SK-N-SH (cell line): ENCODE measurements at regions not wholly inside any gene's neighbourhood (a gene's known extent, or its start where the extent isn't known, plus 50 kb on each side); places are given as distances from the start of the nearest gene placed in this dataset.

Experiments
- CTCF ChIA-PET: fragments of 300-600, 350-600 bp; formaldehyde crosslinking; extraction: SDS; loops from one replicate; lab custom pipeline; 2021; lab: Yijun Ruan, JAX
- POLR2A ChIA-PET: fragments of 350-600 bp; sonication (Branson Sonifier 250); formaldehyde crosslinking; extraction: SDS; loops from one replicate; lab custom pipeline; 2020; ENCODE audit warnings: antibody characterized with exemption, inconsistent platforms; lab: Yijun Ruan, JAX
- DNase-seq: peaks from one replicate; pipeline ENCODE4 v3.0.0; 2012
- H2AFZ ChIP-seq: fragments of 200-600 bp; sonication (generic); 2 replicates; pipeline ENCODE4 v1.8.1; 2016; ENCODE audit warnings: antibody characterized with exemption, mild to moderate bottlenecking, low read depth
- H3F3A ChIP-seq: fragments of 200-600 bp; sonication (generic); replicated peaks from 2 replicates; pipeline ENCODE3; 2016; ENCODE audit warnings: antibody characterized with exemption, mild to moderate bottlenecking; ENCODE audit not compliant: insufficient read depth
- H3K27ac ChIP-seq, 2 experiments: fragments of 200-500 bp in 1 of 2; fragments of 200-600 bp in 1 of 2; sonication (Bioruptor generic) in 1 of 2; sonication (generic), shearing (Covaris generic) in 1 of 2; 2 replicates each; pipeline versions ENCODE4 v1.5.1 to v1.6.1; 2014 to 2016; ENCODE audit warnings: low read depth in 2 of 2, inconsistent platforms in 1 of 2, low read length in 1 of 2, mild to moderate bottlenecking in 1 of 2, mixed read lengths in 1 of 2
- H3K27me3 ChIP-seq: fragments of 200-600 bp; sonication (generic), shearing (Covaris generic); 2 replicates; pipeline ENCODE4 v1.6.1; 2016; ENCODE audit warnings: mixed run types; ENCODE audit not compliant: insufficient read depth
- H3K36me3 ChIP-seq, 2 experiments: fragments of 200-500 bp in 1 of 2; fragments of 200-600 bp in 1 of 2; sonication (Bioruptor generic) in 1 of 2; sonication (generic) in 1 of 2; replicated peaks in 1 of 2; 2 replicates each; pipeline versions ENCODE3 to v1.5.1; 2014 to 2016; ENCODE audit warnings: low read length in 1 of 2, mild to moderate bottlenecking in 1 of 2; ENCODE audit not compliant: insufficient read depth in 2 of 2, control insufficient read depth in 1 of 2
- H3K4me1 ChIP-seq, 2 experiments: fragments of 200-500 bp in 1 of 2; fragments of 200-600 bp in 1 of 2; sonication (Bioruptor generic) in 1 of 2; sonication (generic), shearing (Covaris generic) in 1 of 2; 2 replicates each; pipeline versions ENCODE4 v1.5.1 to v1.6.1; 2014 to 2016; ENCODE audit warnings: low read depth in 1 of 2, low read length in 1 of 2, mixed run types in 1 of 2; ENCODE audit not compliant: insufficient read depth in 2 of 2, control insufficient read depth in 1 of 2
- H3K4me2 ChIP-seq: fragments of 200-600 bp; sonication (generic), shearing (Covaris generic); 2 replicates; pipeline ENCODE4 v1.6.1; 2017; ENCODE audit warnings: mixed run types
- H3K4me3 ChIP-seq, 2 experiments: fragments of 200-500 bp in 1 of 2; fragments of 200-600 bp in 1 of 2; sonication (Bioruptor generic) in 1 of 2; sonication (generic), shearing (Covaris generic) in 1 of 2; 2 replicates each; pipeline versions ENCODE4 v1.5.1 to v1.8.1; 2014 to 2016; ENCODE audit warnings: low read depth in 2 of 2, inconsistent platforms in 1 of 2, low read length in 1 of 2, mild to moderate bottlenecking in 1 of 2, mixed read lengths in 1 of 2, moderate library complexity in 1 of 2
- H3K79me2 ChIP-seq: fragments of 200-600 bp; sonication (generic); 2 replicates; pipeline ENCODE4 v1.8.1; 2017; ENCODE audit warnings: mild to moderate bottlenecking; ENCODE audit not compliant: insufficient read depth
- H3K9ac ChIP-seq: fragments of 200-600 bp; sonication (generic); 2 replicates; pipeline ENCODE4 v1.6.1; 2017; ENCODE audit warnings: mixed run types
- H3K9me2 ChIP-seq: fragments of 200-600 bp; sonication (generic); 2 replicates; pipeline ENCODE4 v1.6.1; 2017; ENCODE audit warnings: mixed run types
- H3K9me3 ChIP-seq: fragments of 200-600 bp; sonication (generic); 2 replicates; pipeline ENCODE4 v1.6.1; 2017; ENCODE audit warnings: mixed run types, mild to moderate bottlenecking, moderate library complexity
- H4K20me1 ChIP-seq: fragments of 200-600 bp; sonication (generic); 2 replicates; pipeline ENCODE4 v1.6.1; 2017; ENCODE audit warnings: mild to moderate bottlenecking, mixed run types; ENCODE audit not compliant: insufficient read depth
- CHD2 ChIP-seq: fragments of 150-350 bp; IDR thresholded peaks from 2 replicates; pipeline ENCODE4 v1.6.1; 2018; ENCODE audit warnings: low read length; ENCODE audit not compliant: partially characterized antibody
- EP300 ChIP-seq, 2 experiments: IDR thresholded peaks; 2 replicates each; pipeline versions ENCODE4 v1.4.0 to v1.6.1; 2012; ENCODE audit warnings: borderline replicate concordance in 1 of 2, low read depth in 1 of 2, low read length in 1 of 2
- EZH2phosphoT487 ChIP-seq: fragments of 200-600 bp; sonication (generic); IDR thresholded peaks from 2 replicates; pipeline ENCODE4 v1.6.1; 2017; ENCODE audit warnings: low read depth, mixed run types, mild to moderate bottlenecking, antibody characterized with exemption, moderate library complexity, borderline replicate concordance
- FOSL2 ChIP-seq: IDR thresholded peaks from 2 replicates; pipeline ENCODE4 v1.4.0; 2012; ENCODE audit warnings: low read depth, mild to moderate bottlenecking, moderate library complexity, borderline replicate concordance
- FOXJ3 ChIP-seq: sonication (generic); formaldehyde crosslinking; IDR thresholded peaks from 2 replicates; pipeline ENCODE4 v1.5.1; 2020; ENCODE audit warnings: mild to moderate bottlenecking, missing genetic modification reagents
- GABPA ChIP-seq: IDR thresholded peaks from 2 replicates; pipeline ENCODE4 v1.4.0; 2012; ENCODE audit warnings: low read depth, mild to moderate bottlenecking
- GATA2 ChIP-seq: sonication (generic); formaldehyde crosslinking; IDR thresholded peaks from 2 replicates; pipeline ENCODE4 v1.5.0; 2020; ENCODE audit warnings: mild to moderate bottlenecking, missing genetic modification reagents
- JUND ChIP-seq: IDR thresholded peaks from 2 replicates; pipeline ENCODE4 v1.4.0; 2012
- MEF2A ChIP-seq: IDR thresholded peaks from 2 replicates; pipeline ENCODE4 v1.4.0; 2012; ENCODE audit warnings: low read depth, borderline replicate concordance
- MXI1 ChIP-seq: IDR thresholded peaks from 2 replicates; pipeline ENCODE4 v1.6.1; 2012; ENCODE audit warnings: mild to moderate bottlenecking, low read depth, low read length, improper control_type of control experiment
- NFIC ChIP-seq: IDR thresholded peaks from 2 replicates; pipeline ENCODE4 v1.4.0; 2012; ENCODE audit warnings: borderline replicate concordance
- NRF1 ChIP-seq: IDR thresholded peaks from 2 replicates; pipeline ENCODE4 v1.6.1; 2012; ENCODE audit warnings: low read depth, mild to moderate bottlenecking, low read length
- RCOR1 ChIP-seq: fragments of 150-350 bp; IDR thresholded peaks from 2 replicates; pipeline ENCODE4 v1.6.1; 2017; ENCODE audit warnings: antibody characterized with exemption, low read length
- RXRA ChIP-seq: IDR thresholded peaks from 2 replicates; pipeline ENCODE4 v1.4.0; 2012; ENCODE audit warnings: low read depth, mild to moderate bottlenecking, borderline replicate concordance
- SIN3A ChIP-seq: IDR thresholded peaks from 2 replicates; pipeline ENCODE4 v1.6.1; 2012; ENCODE audit warnings: low read depth, mild to moderate bottlenecking, low read length, moderate library complexity, borderline replicate concordance
- TAF1 ChIP-seq: IDR thresholded peaks from 2 replicates; pipeline ENCODE4 v1.6.1; 2012; ENCODE audit warnings: low read depth, mild to moderate bottlenecking, low read length, moderate library complexity, borderline replicate concordance
- TCF12 ChIP-seq: IDR thresholded peaks from 2 replicates; pipeline ENCODE4 v1.4.0; 2012
- WGBS: methylation state at CpG from one replicate; pipeline ENCODE4 v1.1.6; 2017; ENCODE audit warnings: low lambda C conversion rate; 5-methylcytosine and 5-hydroxymethylcytosine counted together
- TF ChIP-seq, protein P1 (sequence below): IDR thresholded peaks from 2 replicates; pipeline ENCODE4 v1.4.0; 2012; ENCODE audit warnings: low read depth
- TF ChIP-seq, protein P2 (sequence below): IDR thresholded peaks from 2 replicates; pipeline ENCODE4 v1.4.0; 2012; ENCODE audit warnings: low read depth, borderline replicate concordance
- TF ChIP-seq, protein P3 (sequence below): fragments of 200-600 bp; sonication (generic); IDR thresholded peaks from 2 replicates; pipeline ENCODE4 v1.6.1; 2017; ENCODE audit warnings: antibody characterized with exemption, mild to moderate bottlenecking, moderate library complexity
- TF ChIP-seq, protein P4 (sequence below): IDR thresholded peaks from 2 replicates; pipeline ENCODE4 v1.4.0; 2012; ENCODE audit warnings: low read depth, borderline replicate concordance

DNA sequence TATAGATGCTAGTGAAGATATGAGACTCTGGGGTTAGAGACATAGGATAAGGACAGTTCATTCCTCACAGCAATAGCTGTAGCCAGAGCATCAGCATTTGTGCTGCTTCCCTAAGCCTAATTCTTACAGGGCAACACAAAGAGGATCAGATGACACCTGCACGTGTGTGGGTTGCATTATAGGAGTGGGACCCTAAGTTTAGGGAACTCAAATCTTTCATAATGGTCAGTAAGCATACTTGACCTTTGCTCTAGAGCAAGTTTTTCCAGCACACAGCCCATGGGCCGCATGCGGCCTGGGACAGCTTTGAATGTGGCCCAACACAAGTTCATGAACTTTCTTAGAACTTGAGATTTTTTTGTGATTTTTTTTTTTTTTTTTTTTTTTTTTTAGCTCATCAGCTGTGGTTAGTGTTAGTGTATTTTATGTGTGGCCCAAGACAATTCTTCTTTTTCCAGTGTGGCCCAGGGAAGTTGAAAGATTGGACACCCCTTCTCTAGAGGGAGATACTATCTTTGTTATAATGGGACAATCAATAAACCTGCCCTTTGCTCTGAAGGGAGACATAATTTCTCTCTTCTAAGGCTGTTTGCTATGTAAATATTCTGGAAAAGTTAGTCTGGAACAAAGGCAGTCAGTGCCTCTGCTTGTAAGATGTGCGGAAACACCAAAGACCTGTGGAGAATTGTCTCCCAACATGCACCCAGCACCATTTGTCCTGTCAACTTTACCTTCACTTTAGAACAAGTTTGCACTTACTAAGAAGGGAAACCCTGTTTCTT, 650.2 kb downstream of the ZNF674 start:
- H3K4me1 ChIP-seq, result no peaks in the 10 kb centered on the region
- no peak overlapping the region for H3K4me3 ChIP-seq
- H3K9me2 ChIP-seq, result no peaks in the 10 kb centered on the region
- no peak overlapping the region for H2AFZ ChIP-seq
- no peak for DNase-seq
- H4K20me1 ChIP-seq, result no peaks in the 10 kb centered on the region
- ChIA-PET POLR2A (no interaction called here), CTCF (no interaction called here)
- no peaks in the 10 kb centered on the region for H3F3A ChIP-seq
- H3K27ac ChIP-seq, result no peak overlapping the region
- no peaks in the 10 kb centered on the region for H3K9me3 ChIP-seq
- 33% methylated on average over 4 of the region's 4 CpGs for WGBS
- H3K79me2 ChIP-seq, result no peaks in the 10 kb centered on the region
- no peaks in the 10 kb centered on the region; the same call in 1 of the 2 replicates for H3K27me3 ChIP-seq
- H3K4me2 ChIP-seq, result no peak overlapping the region
- TF ChIP-seq EP300 (IDR thresholded peaks at IDR 0.05; ENCODE audit: borderline replicate concordance in 1 of 2, low read depth in 1 of 2, low read length in 1 of 2), result no peak
- no peak for TF ChIP-seq GATA2
- no peak for TF ChIP-seq RXRA
- TF ChIP-seq NFIC, result no peak
- TF ChIP-seq, protein P1, sequence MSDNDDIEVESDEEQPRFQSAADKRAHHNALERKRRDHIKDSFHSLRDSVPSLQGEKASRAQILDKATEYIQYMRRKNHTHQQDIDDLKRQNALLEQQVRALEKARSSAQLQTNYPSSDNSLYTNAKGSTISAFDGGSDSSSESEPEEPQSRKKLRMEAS, result no peak
- TF ChIP-seq, protein P2, sequence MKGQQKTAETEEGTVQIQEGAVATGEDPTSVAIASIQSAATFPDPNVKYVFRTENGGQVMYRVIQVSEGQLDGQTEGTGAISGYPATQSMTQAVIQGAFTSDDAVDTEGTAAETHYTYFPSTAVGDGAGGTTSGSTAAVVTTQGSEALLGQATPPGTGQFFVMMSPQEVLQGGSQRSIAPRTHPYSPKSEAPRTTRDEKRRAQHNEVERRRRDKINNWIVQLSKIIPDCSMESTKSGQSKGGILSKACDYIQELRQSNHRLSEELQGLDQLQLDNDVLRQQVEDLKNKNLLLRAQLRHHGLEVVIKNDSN, result no peak
- no peak for TF ChIP-seq MXI1
- TF ChIP-seq RCOR1, result no peak
- no peak for TF ChIP-seq JUND
- TF ChIP-seq FOXJ3 (CRISPR knock-in tag), result no peak
- no peak for TF ChIP-seq TCF12
- no peak for TF ChIP-seq TAF1
- TF ChIP-seq, protein P3, sequence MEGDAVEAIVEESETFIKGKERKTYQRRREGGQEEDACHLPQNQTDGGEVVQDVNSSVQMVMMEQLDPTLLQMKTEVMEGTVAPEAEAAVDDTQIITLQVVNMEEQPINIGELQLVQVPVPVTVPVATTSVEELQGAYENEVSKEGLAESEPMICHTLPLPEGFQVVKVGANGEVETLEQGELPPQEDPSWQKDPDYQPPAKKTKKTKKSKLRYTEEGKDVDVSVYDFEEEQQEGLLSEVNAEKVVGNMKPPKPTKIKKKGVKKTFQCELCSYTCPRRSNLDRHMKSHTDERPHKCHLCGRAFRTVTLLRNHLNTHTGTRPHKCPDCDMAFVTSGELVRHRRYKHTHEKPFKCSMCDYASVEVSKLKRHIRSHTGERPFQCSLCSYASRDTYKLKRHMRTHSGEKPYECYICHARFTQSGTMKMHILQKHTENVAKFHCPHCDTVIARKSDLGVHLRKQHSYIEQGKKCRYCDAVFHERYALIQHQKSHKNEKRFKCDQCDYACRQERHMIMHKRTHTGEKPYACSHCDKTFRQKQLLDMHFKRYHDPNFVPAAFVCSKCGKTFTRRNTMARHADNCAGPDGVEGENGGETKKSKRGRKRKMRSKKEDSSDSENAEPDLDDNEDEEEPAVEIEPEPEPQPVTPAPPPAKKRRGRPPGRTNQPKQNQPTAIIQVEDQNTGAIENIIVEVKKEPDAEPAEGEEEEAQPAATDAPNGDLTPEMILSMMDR, result no peak
- TF ChIP-seq, all 33 proteins: peak for 0
- Histone ChIP-seq H3K9ac (no peak overlapping the region), H3K36me3 (no peaks in the 10 kb centered on the region)

DNA sequence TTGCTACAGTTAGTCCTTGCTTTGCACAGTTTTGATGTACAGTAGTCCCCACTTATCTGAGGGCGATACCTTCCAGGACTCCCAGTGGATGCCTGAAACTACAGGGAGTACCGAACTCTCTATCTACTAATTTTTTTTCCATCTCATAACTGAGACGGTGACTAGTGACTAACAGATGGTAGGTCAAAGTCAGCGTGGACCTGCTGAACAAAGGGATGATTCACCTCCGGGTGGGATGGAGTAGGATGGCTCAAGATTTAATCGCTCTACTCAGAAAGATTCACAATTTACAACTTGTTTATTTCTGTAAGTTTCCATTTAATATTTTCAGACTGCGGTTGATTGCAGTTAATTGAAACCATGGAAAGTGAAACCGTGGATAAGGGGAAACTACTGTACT, 655.8 kb downstream of the ZNF674 start:
- Histone ChIP-seq H3K4me2 (peak overlapping the region; percentile 31; the same call in 1 of the 2 replicates), H3K27ac (peak overlapping the region in 1 of 2 experiments; percentile 32; a peak in 1 of 4 replicates)

More for the DNA sequence above, 655.8 kb downstream of the ZNF674 start:
- 0 out of 2 replicates have a peak overlapping the region, but pooled peaks have one; percentile 36 for H2AFZ ChIP-seq
- DNase-seq, result no peak
- H3F3A ChIP-seq, result no peaks in the 10 kb centered on the region
- 8% methylated on average over 8 of the region's 8 CpGs for WGBS
- no peak overlapping the region for H3K9ac ChIP-seq
- no peaks in the 10 kb centered on the region for H3K79me2 ChIP-seq
- H3K9me3 ChIP-seq, result no peaks in the 10 kb centered on the region
- POLR2A ChIA-PET, result no interaction called here
- H3K4me1 ChIP-seq, result no peaks in the 10 kb centered on the region
- CTCF ChIA-PET, result no interaction called here
- no peaks in the 10 kb centered on the region for H3K36me3 ChIP-seq
- no peaks in the 10 kb centered on the region for H3K9me2 ChIP-seq
- H4K20me1 ChIP-seq, result no peaks in the 10 kb centered on the region
- TF ChIP-seq, protein P1, result no peak
- TF ChIP-seq CHD2, result no peak
- no peak for TF ChIP-seq NRF1
- TF ChIP-seq SIN3A, result no peak
- no peak for TF ChIP-seq EP300 (IDR thresholded peaks at IDR 0.05; ENCODE audit: borderline replicate concordance in 1 of 2, low read depth in 1 of 2, low read length in 1 of 2)
- TF ChIP-seq MEF2A, result no peak
- TF ChIP-seq TCF12, result peak; percentile 56
- TF ChIP-seq FOSL2, result peak; percentile 60; the same call in 1 of the 2 replicates
- 0 out of 2 replicates have a peak, but pooled peaks have one; percentile 23 for TF ChIP-seq JUND
- TF ChIP-seq, protein P4, sequence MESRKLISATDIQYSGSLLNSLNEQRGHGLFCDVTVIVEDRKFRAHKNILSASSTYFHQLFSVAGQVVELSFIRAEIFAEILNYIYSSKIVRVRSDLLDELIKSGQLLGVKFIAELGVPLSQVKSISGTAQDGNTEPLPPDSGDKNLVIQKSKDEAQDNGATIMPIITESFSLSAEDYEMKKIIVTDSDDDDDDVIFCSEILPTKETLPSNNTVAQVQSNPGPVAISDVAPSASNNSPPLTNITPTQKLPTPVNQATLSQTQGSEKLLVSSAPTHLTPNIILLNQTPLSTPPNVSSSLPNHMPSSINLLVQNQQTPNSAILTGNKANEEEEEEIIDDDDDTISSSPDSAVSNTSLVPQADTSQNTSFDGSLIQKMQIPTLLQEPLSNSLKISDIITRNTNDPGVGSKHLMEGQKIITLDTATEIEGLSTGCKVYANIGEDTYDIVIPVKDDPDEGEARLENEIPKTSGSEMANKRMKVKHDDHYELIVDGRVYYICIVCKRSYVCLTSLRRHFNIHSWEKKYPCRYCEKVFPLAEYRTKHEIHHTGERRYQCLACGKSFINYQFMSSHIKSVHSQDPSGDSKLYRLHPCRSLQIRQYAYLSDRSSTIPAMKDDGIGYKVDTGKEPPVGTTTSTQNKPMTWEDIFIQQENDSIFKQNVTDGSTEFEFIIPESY, result no peak
- no peak for TF ChIP-seq RXRA
- TF ChIP-seq GABPA, result no peak
- no peak for TF ChIP-seq EZH2phosphoT487
- no peak overlapping the region for H3K4me3 ChIP-seq
- no peaks in the 10 kb centered on the region; the same call in 1 of the 2 replicates for H3K27me3 ChIP-seq
